ENCODE measurements at regions not wholly inside any gene's neighbourhood (a gene's known extent, or its start where the extent isn't known, plus 50 kb on each side); places are given as distances from the start of the nearest gene placed in this dataset.

DNA sequence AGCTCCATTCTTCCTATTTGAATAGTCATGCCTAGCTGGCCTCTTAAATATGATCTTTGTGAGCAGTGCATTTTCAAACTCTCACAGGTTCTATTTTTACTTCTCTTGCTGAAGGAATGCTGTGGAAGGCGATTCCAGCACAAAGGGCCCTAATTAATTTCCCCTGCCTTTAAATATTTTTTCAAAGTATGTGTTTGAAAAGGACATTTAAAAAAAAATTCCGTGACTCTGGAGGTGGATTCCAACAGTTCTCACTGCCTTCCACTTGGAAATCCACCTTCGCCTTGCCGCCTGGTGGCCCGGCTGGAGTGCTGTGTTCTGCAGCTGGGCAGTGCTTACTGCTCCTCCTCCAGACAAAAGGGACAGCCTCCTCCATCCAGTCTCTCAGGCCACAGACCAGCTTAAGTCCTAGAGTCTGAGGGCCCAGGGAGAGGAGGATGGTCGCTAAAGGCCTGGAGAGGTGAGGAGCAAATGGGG lies 61.5 kb upstream of the CORO2B start:
- 73 to 79% (median 77%) methylated on average over 6 of the region's 6 CpGs for WGBS, 3 donors
- no peaks in the 10 kb centered on the region for H3K9me3 ChIP-seq
- H3K4me1 ChIP-seq, result no peaks in the 10 kb centered on the region
- TF ChIP-seq, protein P1, sequence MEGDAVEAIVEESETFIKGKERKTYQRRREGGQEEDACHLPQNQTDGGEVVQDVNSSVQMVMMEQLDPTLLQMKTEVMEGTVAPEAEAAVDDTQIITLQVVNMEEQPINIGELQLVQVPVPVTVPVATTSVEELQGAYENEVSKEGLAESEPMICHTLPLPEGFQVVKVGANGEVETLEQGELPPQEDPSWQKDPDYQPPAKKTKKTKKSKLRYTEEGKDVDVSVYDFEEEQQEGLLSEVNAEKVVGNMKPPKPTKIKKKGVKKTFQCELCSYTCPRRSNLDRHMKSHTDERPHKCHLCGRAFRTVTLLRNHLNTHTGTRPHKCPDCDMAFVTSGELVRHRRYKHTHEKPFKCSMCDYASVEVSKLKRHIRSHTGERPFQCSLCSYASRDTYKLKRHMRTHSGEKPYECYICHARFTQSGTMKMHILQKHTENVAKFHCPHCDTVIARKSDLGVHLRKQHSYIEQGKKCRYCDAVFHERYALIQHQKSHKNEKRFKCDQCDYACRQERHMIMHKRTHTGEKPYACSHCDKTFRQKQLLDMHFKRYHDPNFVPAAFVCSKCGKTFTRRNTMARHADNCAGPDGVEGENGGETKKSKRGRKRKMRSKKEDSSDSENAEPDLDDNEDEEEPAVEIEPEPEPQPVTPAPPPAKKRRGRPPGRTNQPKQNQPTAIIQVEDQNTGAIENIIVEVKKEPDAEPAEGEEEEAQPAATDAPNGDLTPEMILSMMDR (IDR thresholded peaks at IDR 0.05), result no peak
- DNase-seq (no peak), ATAC-seq (no peak)
- H3K27me3 ChIP-seq (ENCODE audit: insufficient read depth in 3 of 3, low read length in 2 of 3), result no peaks in the 10 kb centered on the region
- no peaks in the 10 kb centered on the region for H3K36me3 ChIP-seq (ENCODE audit: insufficient read depth in 1 of 2, low read depth in 1 of 2)
- intact Hi-C loops (cut with DNase I), result no loop called here
- no peak overlapping the region for H3K27ac ChIP-seq
- no peak overlapping the region for H3K4me3 ChIP-seq

- H3K4me3 ChIP-seq, result no peak overlapping the region
- intact Hi-C loops (cut with DNase I), result no loop called here
- ATAC-seq (no peak), DNase-seq (no peak)
- H3K4me1 ChIP-seq, result no peaks in the 10 kb centered on the region
- H3K27ac ChIP-seq, result no peak overlapping the region
- H3K36me3 ChIP-seq (ENCODE audit: insufficient read depth in 1 of 2, low read depth in 1 of 2), result no peaks in the 10 kb centered on the region
- no peaks in the 10 kb centered on the region for H3K27me3 ChIP-seq (ENCODE audit: insufficient read depth in 3 of 3, low read length in 2 of 3)
- H3K9me3 ChIP-seq, result no peaks in the 10 kb centered on the region
- TF ChIP-seq, protein P1 (IDR thresholded peaks at IDR 0.05), result no peak
- 72 to 79% (median 75%) methylated on average over 6 of the region's 6 CpGs for WGBS, 3 donors
Observed at GRCh38 chr15:68518046-68518445, 60.7 kb upstream of the CORO2B start.

- DNase-seq (no peak), ATAC-seq (no peak)
- no peak overlapping the region for H3K4me3 ChIP-seq
- H3K9me3 ChIP-seq, result no peaks in the 10 kb centered on the region
- TF ChIP-seq, protein P1 (IDR thresholded peaks at IDR 0.05), result no peak
- H3K36me3 ChIP-seq (ENCODE audit: insufficient read depth in 1 of 2, low read depth in 1 of 2), result no peaks in the 10 kb centered on the region
- H3K4me1 ChIP-seq, result no peaks in the 10 kb centered on the region
- 84 to 86% (median 84%) methylated on average over 6 of the region's 6 CpGs for WGBS, 3 donors
- intact Hi-C loops (cut with DNase I), result no loop called here
- no peaks in the 10 kb centered on the region for H3K27me3 ChIP-seq (ENCODE audit: insufficient read depth in 3 of 3, low read length in 2 of 3)
- no peak overlapping the region for H3K27ac ChIP-seq
Observed at GRCh38 chr15:68518785-68519430, 59.9 kb upstream of the CORO2B start.

DNA sequence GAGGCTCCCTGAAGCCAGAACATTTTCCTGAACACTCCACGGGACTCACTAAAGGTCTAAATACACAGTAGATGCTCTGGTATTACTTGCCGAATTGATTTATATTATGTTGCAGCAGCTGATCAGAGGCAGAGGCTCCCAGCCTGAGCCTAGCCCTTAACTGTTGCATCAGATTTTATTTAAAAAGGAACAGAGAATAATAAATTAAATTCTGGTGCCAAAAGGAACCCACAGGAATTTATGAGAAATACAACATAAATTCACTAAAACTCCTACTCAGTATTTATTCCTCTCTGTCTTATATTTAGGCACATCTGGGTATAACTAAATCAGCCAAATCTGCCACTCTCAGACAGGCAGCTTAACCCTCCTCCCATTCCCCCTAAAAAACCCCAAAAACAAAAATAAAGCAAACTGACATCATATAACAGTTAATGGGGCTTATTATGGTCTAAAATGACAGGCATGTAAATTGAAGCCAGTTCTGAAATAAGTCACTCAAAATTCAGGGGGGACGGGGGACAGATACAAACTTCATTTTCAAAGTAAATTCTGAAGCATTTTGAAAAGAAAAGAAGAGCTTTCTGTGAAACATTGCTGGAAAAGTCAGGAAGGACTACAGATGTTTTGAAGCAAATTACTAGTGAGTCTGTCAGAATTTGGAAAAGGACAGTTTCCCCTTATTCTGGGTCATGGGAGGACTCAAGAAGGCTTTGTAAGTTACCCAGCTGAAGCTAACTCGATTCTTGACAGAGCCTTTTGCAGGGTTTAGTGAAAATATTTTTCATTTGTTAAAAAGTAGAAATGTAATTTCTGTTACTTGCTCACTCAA lies 53.8 kb upstream of the CORO2B start:
- H3K36me3 ChIP-seq (ENCODE audit: insufficient read depth in 1 of 2, low read depth in 1 of 2), result no peaks in the 10 kb centered on the region
- H3K4me1 ChIP-seq, result no peaks in the 10 kb centered on the region
- H3K27ac ChIP-seq, result no peak overlapping the region
- intact Hi-C loops (cut with DNase I), result no loop called here
- ATAC-seq (no peak), DNase-seq (no peak)
- TF ChIP-seq, protein P1 (IDR thresholded peaks at IDR 0.05), result no peak
- H3K27me3 ChIP-seq (ENCODE audit: insufficient read depth in 3 of 3, low read length in 2 of 3), result no peaks in the 10 kb centered on the region
- 44 to 62% (median 56%) methylated on average over 4 of the region's 4 CpGs for WGBS, 3 donors
- no peaks in the 10 kb centered on the region for H3K9me3 ChIP-seq
- no peak overlapping the region for H3K4me3 ChIP-seq

All from psoas muscle (tissue), 7 donors.